ENCODE measurements at regions not wholly inside any gene's neighbourhood (a gene's known extent, or its start where the extent isn't known, plus 50 kb on each side); places are given as distances from the start of the nearest gene placed in this dataset.

GRCh38 chr10:106513352-106513771 lies 651.1 kb downstream of the SORCS1 start:
- TF ChIP-seq POLR2A (IDR thresholded peaks at IDR 0.05) (no peak), CTCF (IDR thresholded peaks at IDR 0.05) (no peak), POLR2AphosphoS5 (IDR thresholded peaks at IDR 0.05) (no peak)
